HG03558 (cell line): ENCODE measurements at regions not wholly inside any gene's neighbourhood (a gene's known extent, or its start where the extent isn't known, plus 50 kb on each side); places are given as distances from the start of the nearest gene placed in this dataset.

ENCODE experiments used
- ATAC-seq: cut with Tn5 transposase; IDR thresholded peaks from one replicate; pipeline ENCODE4 v1.9.1; 2021; ENCODE audit warnings: moderate number of reproducible peaks; ENCODE audit not compliant: unreplicated experiment; ENCODE audit errors: extremely low read depth

- no peak for ATAC-seq
Observed at GRCh38 chr6:143621876-143622605, 55.7 kb upstream of the PHACTR2 start.

- ATAC-seq: no peak
Observed at GRCh38 chr6:143621159-143621873, 56.4 kb upstream of the PHACTR2 start.

- ATAC-seq: no peak
Observed at GRCh38 chr6:143620447-143620846, 57.3 kb upstream of the PHACTR2 start.

- ATAC-seq: no peak
Observed at GRCh38 chr6:143619824-143620401, 57.9 kb upstream of the PHACTR2 start.

- ATAC-seq: no peak
Observed at GRCh38 chr6:143616741-143617140, 61.0 kb upstream of the PHACTR2 start.

- ATAC-seq: no peak
Observed at GRCh38 chr6:143615785-143616184, 62.0 kb upstream of the PHACTR2 start.

- no peak for ATAC-seq
Observed at GRCh38 chr6:143614235-143614634, 63.5 kb upstream of the PHACTR2 start.

- ATAC-seq: no peak
Observed at GRCh38 chr6:143613749-143614148, 64.0 kb upstream of the PHACTR2 start.

- no peak for ATAC-seq
Observed at GRCh38 chr6:143612186-143612585, 65.6 kb upstream of the PHACTR2 start.

- no peak for ATAC-seq
Observed at GRCh38 chr6:143611580-143611979, 66.2 kb upstream of the PHACTR2 start.

GRCh38 chr6:143609972-143610371 lies 67.8 kb upstream of the PHACTR2 start:
- no peak for ATAC-seq

GRCh38 chr6:143609501-143609900 lies 68.3 kb upstream of the PHACTR2 start:
- ATAC-seq: no peak

GRCh38 chr6:143608906-143609305 lies 68.9 kb upstream of the PHACTR2 start:
- no peak for ATAC-seq

GRCh38 chr6:143607974-143608373 lies 69.8 kb upstream of the PHACTR2 start:
- ATAC-seq: no peak

- no peak for ATAC-seq
Observed at GRCh38 chr6:143607168-143607567, 70.6 kb upstream of the PHACTR2 start.

GRCh38 chr6:143605906-143606521 lies 71.8 kb upstream of the PHACTR2 start:
- no peak for ATAC-seq

- ATAC-seq: no peak
Observed at GRCh38 chr6:143603455-143603854, 74.3 kb upstream of the PHACTR2 start.

GRCh38 chr6:143601504-143601903 lies 76.3 kb upstream of the PHACTR2 start:
- no peak for ATAC-seq

GRCh38 chr6:143600821-143601220 lies 76.9 kb upstream of the PHACTR2 start:
- no peak for ATAC-seq

- ATAC-seq: no peak
Observed at GRCh38 chr6:143598466-143599080, 79.2 kb upstream of the PHACTR2 start.

GRCh38 chr6:143596866-143597265 lies 80.9 kb upstream of the PHACTR2 start:
- no peak for ATAC-seq
